ENCODE measurements at regions not wholly inside any gene's neighbourhood (a gene's known extent, or its start where the extent isn't known, plus 50 kb on each side); places are given as distances from the start of the nearest gene placed in this dataset.
"Not testable (repeated sequence)": the region's sequence is repeated elsewhere in the genome, so short reads cannot be mapped to it uniquely, and the experiment has no call there.

DNA sequence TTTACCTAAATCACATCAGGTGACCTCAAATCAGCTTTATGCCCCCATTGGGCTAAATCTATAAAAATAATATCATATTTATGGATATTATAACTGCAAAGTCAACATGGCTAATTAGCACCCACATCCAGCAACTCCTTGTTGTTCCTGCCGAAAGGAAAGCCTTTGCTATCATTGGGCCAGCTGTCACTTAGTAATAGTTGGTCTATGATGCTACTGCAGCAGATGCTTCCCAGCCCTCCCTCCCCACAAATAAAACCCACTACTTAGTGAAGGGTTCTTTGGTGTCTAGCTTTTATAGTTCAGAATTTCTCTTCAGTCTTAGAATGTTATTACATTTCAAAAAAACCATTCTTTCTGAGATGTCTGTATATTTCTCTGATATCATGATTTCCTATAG, 116.9 kb upstream of the ENPEP start:
- no peak for DNase-seq

DNA sequence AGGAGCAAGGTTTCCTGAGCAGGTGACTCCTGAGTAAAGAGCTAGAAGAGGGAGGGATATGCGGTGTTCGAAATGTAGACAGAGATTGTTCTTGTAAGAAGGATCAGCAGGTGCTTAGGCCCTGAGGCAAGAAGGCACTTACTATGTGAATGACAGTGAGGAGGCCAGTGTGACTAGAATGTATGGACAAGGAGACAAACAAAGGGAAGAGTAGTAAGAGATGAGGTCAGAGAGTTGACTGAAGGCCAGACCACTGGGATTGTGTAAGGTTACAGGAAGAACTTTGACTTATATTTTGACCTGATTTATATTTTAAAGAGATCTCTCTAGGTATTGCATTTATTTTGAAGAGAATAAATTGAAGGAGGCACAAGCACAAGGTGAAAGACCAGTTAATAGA, 118.4 kb upstream of the ENPEP start:
- DNase-seq: no peak

DNA sequence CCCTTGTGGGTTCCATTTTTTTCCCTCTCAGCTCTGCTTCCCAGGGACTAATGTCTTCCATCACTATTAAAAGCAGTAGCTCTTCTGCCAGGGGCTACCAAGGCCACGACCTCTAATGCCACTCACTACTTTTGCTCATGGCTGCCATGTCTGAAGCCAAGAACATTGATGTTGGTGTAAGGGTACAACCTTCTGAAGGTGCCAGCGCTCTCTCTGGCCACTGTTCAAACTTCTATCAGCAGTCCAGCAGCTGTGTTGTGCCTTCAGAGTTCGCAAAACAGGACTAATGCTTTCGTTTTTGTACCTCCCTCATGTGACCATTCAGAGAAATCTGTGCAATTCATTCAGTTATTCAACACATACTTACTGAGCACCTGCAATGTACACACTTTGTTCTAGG, 121.5 kb upstream of the ENPEP start:
- DNase-seq: no peak

DNA sequence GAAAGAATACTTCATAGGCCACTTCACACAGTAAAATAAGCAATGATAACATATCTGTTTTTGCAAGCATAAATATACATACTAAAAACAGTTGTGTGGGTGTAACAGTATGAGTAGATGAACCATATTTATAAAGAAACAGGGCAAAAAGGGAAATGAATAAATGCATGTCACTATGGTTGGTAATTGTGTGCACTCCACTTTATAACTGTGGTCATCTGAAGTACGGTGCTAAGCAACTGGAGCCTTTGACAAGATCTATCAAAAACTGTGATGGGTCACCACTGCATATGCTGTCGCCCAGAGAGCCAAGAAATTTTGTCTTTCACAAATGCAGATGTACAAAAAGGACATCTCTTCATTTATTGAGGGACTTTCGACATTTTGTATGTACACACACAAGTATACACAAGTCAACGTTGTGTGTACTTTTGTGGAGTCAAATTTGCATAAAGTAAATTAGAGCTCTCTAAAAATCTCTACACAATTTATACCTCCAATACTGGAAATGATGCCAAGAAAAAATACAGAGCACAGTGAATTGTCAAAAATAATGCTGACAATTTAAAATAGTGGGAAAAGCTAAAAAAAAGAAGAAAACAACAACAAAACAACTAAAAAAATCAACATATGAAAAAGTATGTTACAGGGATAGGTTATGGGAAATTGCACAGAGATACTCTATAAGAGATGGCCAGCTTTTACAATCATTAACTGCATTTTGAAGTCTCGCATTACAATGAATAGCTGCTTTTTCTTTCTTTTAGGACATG, 123.1 kb upstream of the ENPEP start:
- DNase-seq: peak in 1 of 3 donors; percentile 35

DNA sequence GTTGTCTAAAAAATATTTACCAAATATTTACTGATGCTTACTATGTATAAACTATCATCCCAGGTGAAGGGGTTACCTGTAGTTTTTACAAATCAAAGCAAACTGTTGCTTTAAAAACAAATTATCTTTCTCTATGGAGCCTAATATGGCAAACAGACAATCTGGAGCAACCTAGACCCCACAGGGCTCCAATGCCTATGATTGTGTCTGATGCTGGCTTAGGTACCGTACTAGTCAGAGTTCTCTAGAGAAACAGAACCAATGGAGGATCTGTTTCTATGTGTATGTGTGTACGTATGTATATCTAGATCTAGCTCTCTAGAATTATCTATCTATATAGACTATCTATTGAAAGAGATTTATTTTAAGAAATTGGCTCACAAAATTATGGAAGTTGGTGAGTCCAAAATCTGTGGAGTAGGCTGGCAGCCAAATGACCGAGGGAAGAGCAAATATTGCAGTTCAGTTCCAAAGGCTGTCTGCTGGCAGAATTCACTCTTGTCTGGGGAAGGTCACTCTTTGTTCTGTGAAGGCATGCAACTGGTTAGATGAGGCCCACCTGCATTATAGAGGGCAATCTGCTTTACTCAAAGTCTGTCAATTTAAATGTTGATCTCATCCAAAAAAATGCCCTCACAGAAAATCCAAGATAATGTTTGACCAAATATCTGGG, 127.1 kb upstream of the ENPEP start:
- no peak for DNase-seq

DNA sequence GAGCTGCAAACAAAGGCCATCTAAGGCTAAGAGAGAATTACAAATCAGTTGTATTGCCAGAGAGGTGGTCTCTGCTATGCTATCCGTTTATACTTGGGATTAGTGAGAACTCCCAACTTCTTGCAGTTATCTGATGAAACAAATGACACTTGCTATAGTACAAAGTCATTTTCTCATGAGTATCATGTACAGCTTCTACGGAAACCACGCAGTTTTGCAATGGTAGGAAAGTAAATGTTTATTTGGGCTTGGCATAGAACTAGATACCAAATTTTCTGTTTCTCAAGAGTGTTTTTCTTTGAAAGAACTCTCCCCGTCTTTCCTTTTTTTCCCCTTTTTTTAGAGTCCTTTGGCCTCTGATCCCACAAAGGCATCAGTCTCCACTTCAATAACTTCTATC, 128.2 kb upstream of the ENPEP start:
- DNase-seq: peak in 1 of 3 donors; percentile 29

DNA sequence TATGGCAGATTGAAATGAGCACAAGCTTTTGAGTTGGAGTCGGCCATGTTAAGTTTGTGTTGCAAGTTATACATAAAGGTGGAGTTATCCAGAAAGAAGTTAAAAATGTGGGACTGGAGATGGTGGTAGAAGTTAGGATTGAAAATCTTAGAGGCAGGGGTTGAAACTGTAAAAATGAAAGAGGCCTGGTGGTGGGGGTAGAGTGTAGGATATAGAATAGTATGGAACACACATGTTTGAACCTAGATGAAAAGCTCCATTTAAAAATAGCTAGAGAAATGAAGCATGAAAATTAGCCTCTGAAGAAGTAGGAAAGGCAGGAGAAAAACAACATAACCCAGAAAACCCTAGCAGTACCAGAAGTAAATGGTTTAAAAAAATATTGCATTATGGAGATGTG, 131.8 kb upstream of the ENPEP start:
- peak in 2 of 3 donors; percentile 20 to 34 for DNase-seq

DNA sequence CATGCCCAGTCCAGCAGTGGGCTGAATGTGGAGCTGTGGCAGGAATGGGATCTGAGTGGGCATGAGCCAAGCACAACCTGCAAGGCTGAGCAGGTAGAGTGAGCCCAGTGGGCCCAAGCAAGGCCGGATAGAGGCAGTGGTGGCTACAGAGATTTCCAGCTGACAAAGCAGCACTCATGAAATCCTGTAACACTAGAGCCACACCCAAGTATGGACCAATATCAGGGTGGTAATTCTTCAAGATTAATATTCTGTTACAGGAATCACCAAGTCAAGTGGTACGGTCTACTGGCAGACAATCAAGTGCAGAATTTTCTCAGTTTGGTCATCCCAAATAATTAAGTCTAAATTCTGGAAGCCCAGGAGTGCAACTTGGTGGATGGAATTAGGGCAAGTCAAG, 132.4 kb upstream of the ENPEP start:
- DNase-seq: no peak

DNA sequence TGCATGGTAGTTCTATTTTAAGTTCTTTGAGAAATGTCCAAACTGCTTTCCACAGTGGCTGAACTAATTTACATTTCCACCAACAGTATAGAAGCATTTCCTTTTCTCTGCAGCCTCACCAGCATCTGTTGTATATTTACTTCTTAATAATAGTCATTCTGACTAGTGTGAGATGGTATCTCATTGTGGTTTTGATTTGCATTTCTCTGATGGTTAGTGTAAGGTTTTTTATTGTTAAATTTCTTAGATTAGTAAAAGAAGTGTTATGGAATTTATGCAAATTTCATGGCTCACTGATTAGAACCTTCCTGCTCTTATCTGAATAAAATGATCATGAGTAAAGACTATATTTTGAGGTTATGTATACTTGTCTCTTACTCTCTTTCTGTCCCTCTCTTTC, 134.8 kb upstream of the ENPEP start:
- DNase-seq: not testable (repeated sequence)

DNA sequence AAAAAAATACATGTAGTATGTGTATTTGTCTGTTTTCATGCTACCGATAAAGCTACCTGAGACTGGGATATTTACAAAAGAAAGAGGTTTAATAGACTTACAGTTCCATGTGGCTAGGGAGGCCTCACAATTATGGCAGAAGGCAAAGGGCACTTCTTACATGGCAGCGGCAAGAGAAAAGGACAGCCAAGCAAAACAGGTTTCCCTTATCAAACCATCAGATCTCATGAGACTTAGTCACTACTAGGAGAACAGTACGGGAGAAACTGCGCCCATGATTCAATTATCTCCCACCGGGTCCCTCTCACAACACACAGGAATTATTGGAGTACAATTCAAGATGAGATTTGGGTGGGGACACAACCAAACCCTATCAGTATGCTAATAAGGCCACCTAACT, 137.0 kb upstream of the ELOVL6 start:
- no peak for DNase-seq

DNA sequence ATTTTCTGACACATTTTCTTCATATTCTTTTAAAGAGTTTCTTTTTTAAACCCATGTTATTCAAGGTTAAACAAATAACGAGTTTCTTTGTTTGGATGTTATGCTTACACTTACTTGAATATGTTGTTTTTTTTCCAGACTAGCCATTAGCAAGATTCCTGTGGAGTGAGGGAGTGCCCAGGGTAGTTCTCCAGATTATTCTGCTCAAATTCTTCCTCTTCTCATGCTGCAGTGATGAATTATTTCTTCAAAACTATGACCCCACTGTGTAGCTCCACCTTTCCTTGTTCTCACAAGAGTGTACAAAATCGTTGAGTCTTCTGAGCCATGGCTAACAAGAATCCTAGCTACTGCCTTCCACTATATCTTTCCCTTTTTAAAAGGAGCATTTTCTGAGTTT, 134.1 kb upstream of the ELOVL6 start:
- DNase-seq: no peak

DNA sequence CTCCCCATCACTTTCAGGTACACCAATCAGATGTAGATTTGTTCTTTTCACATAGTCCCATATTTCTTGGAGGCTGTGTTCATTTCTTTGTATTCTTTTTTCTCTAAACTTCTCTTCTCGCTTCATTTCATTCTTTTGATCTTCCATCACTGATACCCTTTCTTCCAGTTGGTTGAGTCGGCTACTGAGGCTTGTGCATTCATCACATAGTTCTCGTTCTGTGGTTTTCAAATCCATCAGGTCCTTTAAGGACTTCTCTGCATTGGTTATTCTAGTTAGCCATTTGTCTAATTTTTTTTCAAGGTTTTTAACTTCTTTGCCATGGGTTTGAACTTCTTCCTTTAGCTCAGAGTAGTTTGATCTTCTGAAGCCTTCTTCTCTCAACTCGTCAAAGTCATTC, 128.0 kb upstream of the ELOVL6 start:
- DNase-seq: not testable (repeated sequence)

DNA sequence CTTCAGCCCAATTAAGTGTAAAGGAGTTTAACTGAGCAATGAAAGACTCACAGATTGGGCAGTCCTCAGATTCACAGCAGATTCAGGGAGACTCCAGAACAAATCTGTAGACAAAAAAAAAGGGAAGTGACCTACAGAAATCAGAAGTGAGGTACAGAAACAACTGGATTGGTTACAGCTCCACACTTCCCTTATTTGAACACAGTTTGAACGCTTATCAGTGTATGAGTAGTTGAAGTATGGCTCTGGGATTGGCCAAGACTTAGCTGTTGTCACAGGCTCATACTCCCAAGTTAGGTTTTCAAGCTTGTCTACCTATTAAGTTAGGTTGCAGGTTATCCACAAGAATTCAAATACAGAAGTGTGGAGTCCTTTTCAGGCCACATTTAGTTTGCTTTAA, 112.4 kb upstream of the ELOVL6 start:
- DNase-seq: peak; percentile 20 to 66 (median 61)

DNA sequence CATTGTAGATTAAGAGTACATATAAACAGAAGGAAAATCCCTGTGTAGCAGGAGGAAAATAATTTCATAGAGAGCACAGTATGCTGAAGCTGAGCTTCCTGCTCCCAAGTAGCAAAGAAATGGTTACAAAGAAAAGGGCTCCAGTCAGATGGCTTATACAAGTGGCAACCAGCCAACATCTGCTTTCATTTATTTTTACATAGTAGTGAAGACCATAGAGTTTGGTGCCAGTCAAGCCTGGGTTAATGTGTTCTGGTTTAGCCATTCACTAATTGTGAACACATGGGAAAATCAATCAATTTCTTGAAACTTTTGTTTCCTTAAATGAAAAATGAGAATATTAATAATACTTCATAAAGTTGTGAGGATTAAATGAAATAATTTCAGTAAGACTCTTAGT, 111.3 kb upstream of the ELOVL6 start:
- no peak for DNase-seq

DNA sequence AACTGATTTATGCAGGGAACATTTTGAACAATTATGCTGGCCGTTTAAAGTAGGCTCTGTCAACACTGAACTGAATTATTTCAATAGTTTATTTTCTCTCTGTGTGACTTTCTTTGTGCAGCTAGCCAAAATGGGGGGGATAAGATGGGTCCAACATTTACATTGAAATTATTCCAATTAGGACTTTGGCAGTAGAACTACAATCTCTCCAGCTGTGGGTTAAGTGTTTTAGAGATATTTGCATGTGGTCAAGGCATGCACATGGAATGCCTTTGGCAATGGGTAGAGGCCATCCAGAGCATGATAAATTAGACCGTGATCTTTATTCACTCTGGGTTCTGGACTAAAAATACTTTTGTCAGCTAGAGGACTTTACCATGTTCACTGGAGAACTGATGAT, 107.9 kb upstream of the ELOVL6 start:
- no peak for DNase-seq

DNA sequence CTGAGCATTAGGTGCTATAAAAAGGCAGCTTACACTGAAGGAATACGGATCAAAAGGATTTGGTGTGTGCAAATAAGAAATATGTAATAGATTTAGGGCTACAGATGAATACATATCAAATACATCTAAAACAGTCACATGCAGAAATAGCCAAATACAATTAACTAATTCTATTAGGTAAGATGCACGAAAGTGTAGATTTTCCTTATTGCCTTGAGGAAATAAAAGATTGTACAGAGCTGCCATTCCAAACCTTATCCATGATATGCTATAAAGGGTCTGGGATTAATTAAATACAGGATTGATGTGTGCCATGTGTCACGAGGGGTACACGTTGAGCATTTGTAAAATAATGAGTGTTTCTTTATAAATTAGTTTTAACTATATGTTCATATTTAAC, 107.0 kb upstream of the ELOVL6 start:
- no peak for DNase-seq

DNA sequence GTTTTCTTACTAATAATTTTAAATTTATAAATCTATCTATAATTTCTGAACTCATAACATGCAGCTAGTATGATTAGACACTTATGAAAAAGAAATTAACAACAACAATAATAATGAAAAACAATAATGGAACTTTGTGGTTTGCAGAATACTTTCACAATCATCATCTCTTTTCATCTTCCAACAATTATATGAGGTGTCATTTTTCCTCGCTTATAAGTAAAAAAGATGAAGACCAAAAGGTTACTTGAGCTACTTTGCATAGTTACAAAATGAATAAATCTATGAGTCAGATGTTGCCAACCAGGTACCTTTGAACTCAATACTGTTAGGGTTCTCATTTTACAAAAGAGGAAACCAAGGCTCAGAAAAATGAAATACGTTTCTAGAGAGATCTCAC, 98.5 kb upstream of the ELOVL6 start:
- DNase-seq: no peak

DNA sequence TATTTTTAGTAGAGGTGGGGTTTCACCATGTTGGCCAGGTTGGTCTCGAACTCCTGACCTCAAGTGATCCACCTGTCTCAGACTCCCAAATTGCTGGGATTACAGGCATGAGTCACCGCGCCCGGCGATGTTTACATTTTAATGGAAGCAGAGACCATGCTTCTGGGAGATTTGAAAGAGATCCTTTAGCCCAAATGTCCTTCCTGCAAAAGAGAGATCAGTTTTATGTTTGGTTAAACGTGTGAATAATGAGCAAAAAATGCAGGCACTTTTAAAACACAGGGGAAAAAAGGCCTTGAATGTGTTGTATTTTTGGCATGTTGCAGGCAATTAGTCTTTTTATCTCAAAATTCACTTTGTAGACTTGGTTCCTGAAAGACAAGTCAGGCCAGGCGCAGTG, 95.8 kb upstream of the ELOVL6 start:
- no peak for DNase-seq

DNA sequence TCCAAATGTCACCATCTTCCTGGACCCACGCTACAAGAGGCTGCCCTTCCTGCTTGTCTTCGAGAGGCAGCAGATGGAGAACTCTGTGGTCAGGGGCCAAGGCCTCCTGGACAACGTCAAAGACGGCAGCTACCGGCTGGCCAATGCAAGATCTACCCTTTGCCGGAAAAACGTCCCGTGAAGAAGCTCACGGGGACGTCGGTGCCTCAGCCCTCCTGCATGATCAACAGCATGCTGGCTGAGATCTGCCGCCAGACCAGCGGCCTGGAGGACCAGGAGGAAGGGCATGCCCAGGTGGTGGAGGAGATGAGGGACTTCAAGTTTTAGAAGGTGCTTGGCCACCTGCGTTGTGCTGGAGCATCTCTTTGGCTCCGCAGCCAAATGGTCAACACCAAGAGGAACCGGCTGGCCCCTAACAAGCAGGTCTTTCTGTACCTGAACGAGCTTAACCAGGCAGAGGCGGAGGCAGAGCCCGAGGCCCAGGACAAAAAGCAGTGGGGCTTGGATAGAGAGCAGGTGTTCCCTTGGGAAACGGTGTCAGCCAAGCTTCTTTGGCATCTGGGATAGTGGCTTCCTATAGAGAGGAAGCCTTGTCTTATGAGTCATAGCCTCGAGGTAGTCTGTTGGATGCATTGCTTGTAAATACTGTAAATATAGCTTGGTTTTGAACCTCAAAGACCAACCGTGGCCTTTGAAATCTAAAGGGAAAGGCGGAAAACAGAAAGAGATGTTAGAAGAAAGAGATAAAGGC, 94.8 kb upstream of the ELOVL6 start:
- no peak for DNase-seq

DNA sequence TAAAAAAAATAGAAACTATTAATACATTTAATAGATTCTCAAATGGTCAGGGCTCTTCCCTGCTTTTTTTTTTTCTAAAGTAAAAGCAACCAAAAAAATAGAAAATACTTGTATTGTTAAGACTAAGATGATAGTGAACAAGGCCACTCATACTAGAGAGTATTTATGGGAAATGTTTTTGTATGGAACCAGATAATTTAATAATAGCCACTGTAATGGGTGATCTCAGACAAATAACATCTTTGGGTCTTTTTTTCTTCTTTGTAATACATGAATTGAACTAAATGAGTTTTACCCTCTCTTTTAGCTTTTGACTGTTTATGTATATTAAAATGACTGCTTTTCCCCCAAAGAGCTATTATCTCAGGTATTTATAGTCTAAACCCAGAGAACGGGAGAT, 92.1 kb upstream of the ELOVL6 start:
- no peak for DNase-seq

DNA sequence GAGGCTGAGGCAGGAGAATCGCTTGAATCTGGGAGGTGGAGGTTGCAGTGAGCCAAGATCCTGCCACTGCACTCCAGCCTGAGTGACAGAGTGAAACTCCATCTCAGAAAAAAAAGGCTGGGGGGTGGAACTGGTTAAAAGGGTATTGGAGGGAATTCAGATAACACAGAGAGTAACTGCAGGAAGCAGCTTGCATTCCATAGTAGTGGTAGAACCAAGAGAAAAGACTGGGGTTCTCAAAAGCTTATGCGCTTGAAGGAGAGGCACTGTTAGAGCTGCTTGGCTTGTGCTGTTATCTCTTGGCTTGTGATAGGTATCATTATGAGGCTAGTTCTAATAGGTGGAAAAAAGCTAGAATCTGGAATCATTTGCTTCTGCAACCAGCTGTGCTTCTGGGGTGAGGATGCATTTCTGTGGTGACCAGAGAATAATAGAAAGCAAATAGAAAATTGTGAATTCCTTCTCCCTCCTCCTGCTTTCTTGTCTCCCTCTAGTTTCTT, 91.2 kb upstream of the ELOVL6 start:
- no peak for DNase-seq

DNA sequence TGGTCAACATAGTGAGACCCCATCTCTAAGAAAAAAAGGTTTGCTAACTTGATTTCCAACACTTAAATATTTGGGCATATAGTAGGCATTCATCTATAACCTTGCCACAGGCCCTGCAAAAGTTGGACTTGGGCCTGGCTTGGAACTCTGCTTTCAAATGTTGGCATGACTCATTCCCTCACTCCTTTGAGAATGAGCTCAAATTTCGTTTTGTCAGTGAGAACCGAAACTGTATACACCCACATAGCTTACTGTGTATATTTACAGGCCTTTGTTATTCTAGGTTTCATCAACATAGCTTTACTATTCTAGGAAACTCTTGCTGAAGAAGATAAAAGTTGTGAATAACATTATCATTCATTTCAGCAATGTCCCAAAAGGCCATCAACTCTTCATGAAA, 88.7 kb upstream of the ELOVL6 start:
- DNase-seq: peak; percentile 13 to 50 (median 45)

DNA sequence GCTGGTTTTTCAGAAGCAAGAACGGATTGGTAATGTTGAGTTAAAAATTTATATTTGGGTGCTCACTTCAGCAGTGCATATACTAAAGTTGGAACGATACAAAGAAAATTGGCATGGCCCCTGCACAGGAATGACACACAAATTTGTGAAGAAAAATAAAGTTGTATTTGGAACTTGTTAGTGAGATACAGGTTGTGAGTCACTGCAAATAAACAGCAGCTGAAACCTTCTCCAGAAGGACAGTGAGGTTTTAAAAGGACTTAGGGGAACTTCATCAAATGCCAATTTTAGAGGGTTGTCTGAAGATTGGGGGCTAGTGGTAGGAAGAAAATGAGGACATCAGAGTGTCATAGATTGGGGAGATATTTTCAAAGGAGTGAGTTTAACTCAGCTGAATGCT, 79.7 kb upstream of the ELOVL6 start:
- no peak for DNase-seq

DNA sequence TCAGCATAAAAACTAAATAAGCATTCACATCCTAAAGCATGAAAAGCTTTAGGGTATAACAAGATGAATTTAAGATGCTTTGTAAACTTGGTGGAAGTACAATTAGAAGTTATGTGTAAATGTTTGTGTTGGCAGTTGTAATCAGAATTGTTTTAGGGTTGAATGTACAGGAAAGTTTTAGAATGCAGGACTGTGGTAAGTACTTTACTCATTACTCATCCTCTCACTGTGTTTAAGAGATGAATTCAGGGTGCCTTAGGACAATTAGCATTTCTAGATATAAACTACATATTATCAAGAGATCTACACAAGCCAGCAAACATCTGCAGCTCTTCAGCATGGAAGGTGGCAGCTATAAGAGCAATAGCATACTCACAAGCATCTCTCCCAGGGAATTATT, 77.5 kb upstream of the ELOVL6 start:
- DNase-seq: no peak

Measured in suppressor macrophage treated with lipopolysaccharide for 1 hour (primary cell).